Endothelial cell (in vitro differentiated cells): ENCODE measurements at regions not wholly inside any gene's neighbourhood (a gene's known extent, or its start where the extent isn't known, plus 50 kb on each side); places are given as distances from the start of the nearest gene placed in this dataset.

Experiments
- DNase-seq: peaks from one replicate; pipeline ENCODE4 v3.0.0; 2021; ENCODE audit warnings: low spot score
- H3K27ac Mint-ChIP-seq: one replicate; pipeline ENCODE4 v1.8.0; 2021; ENCODE audit warnings: mixed read lengths, inconsistent platforms; ENCODE audit not compliant: unreplicated experiment
- H3K27me3 Mint-ChIP-seq: one replicate; pipeline ENCODE4 v1.8.0; 2021; ENCODE audit warnings: mild to moderate bottlenecking, moderate library complexity, mixed read lengths, inconsistent platforms; ENCODE audit not compliant: unreplicated experiment
- H3K36me3 Mint-ChIP-seq: one replicate; pipeline ENCODE4 v1.8.0; 2021; ENCODE audit warnings: mild to moderate bottlenecking, low read depth, mixed read lengths, inconsistent platforms; ENCODE audit not compliant: unreplicated experiment
- H3K4me1 Mint-ChIP-seq: one replicate; pipeline ENCODE4 v1.8.0; 2021; ENCODE audit warnings: mild to moderate bottlenecking, mixed read lengths, inconsistent platforms; ENCODE audit not compliant: unreplicated experiment
- H3K4me3 Mint-ChIP-seq: one replicate; pipeline ENCODE4 v1.8.0; 2021; ENCODE audit warnings: mild to moderate bottlenecking, mixed read lengths, inconsistent platforms; ENCODE audit not compliant: unreplicated experiment
- H3K9me3 Mint-ChIP-seq: one replicate; pipeline ENCODE4 v1.8.0; 2021; ENCODE audit warnings: mixed read lengths, inconsistent platforms; ENCODE audit not compliant: unreplicated experiment
- CTCF ChIP-seq: fragments of 200-600 bp; sonication (generic); IDR thresholded peaks from one replicate; pipeline ENCODE4 v1.5.0; 2021; ENCODE audit warnings: antibody characterized with exemption; ENCODE audit not compliant: unreplicated experiment

DNA sequence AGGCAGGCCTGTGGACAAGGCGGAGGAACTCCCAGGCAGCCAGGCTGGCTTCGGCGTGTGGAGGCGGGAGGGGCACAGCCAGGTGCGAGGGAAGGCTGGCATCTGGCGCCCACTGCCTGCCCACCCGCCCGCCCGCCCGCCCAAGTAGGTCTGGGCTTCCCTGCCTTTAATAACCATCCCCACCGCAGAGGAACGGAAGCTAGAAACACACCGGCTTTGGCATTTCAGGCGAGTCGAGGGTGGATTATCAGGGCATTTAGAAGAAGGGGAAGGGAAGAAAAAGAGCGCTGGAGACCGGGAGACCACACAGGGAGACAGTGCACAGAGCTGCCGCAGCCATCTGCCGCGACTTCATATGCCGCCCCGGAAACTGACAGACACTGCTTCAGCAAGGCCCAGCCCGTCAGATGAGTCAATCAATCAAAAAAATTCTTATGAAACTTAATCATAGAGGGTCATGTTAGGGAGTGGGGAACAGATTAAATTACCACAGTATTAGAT, 199.7 kb downstream of the TSHZ3 start:
- Mint-ChIP-seq H3K27me3 (no peaks in the 10 kb centered on the region), H3K4me1 (no peaks in the 10 kb centered on the region), H3K36me3 (no peaks in the 10 kb centered on the region), H3K9me3 (no peaks in the 10 kb centered on the region), H3K27ac (no peak overlapping the region), H3K4me3 (no peak overlapping the region)
- DNase-seq = no peak
- no peak for TF ChIP-seq CTCF

- no peaks in the 10 kb centered on the region for H3K9me3 Mint-ChIP-seq
- no peaks in the 10 kb centered on the region for H3K4me1 Mint-ChIP-seq
- H3K4me3 Mint-ChIP-seq = no peak overlapping the region
- H3K36me3 Mint-ChIP-seq = no peaks in the 10 kb centered on the region
- no peak for DNase-seq
- no peak for TF ChIP-seq CTCF
- no peaks in the 10 kb centered on the region for H3K27me3 Mint-ChIP-seq
- no peak overlapping the region for H3K27ac Mint-ChIP-seq
These were observed 200.6 kb downstream of the TSHZ3 start for GRCh38 chr19:31148671-31149070.

GRCh38 chr19:31147234-31147633, 202.0 kb downstream of the TSHZ3 start:
- TF ChIP-seq CTCF = no peak
- H3K9me3 Mint-ChIP-seq = no peaks in the 10 kb centered on the region
- DNase-seq = no peak
- H3K36me3 Mint-ChIP-seq = no peaks in the 10 kb centered on the region
- H3K4me1 Mint-ChIP-seq = peaks cover 2% of the 10 kb centered on the region
- no peaks in the 10 kb centered on the region for H3K27me3 Mint-ChIP-seq
- no peak overlapping the region for H3K4me3 Mint-ChIP-seq
- H3K27ac Mint-ChIP-seq = no peak overlapping the region

- no peaks in the 10 kb centered on the region for H3K36me3 Mint-ChIP-seq
These were observed 202.6 kb downstream of the TSHZ3 start for GRCh38 chr19:31146546-31147183.

More at GRCh38 chr19:31146546-31147183, 202.6 kb downstream of the TSHZ3 start:
- Mint-ChIP-seq H3K27ac (no peak overlapping the region), H3K4me1 (peaks cover 5% of the 10 kb centered on the region), H3K27me3 (peaks cover under 1% of the 10 kb centered on the region), H3K4me3 (no peak overlapping the region), H3K9me3 (no peaks in the 10 kb centered on the region)
- TF ChIP-seq CTCF = no peak
- no peak for DNase-seq
